Mucosa of rectum (tissue), 2 donors: ENCODE measurements at regions not wholly inside any gene's neighbourhood (a gene's known extent, or its start where the extent isn't known, plus 50 kb on each side); places are given as distances from the start of the nearest gene placed in this dataset.

Experiments
- H3K27ac ChIP-seq, 2 donors: one replicate each; pipeline ENCODE4 v1.7.0; 2013; ENCODE audit warnings: inconsistent platforms in 2 of 2, low read depth in 2 of 2, low read length in 2 of 2
- H3K27me3 ChIP-seq, 2 donors: one replicate each; pipeline ENCODE4 v1.7.0; 2013; ENCODE audit warnings: low read length in 2 of 2; ENCODE audit not compliant: control insufficient read depth in 2 of 2, insufficient read depth in 2 of 2
- H3K36me3 ChIP-seq, 2 donors: one replicate each; pipeline ENCODE4 v1.7.0; 2013; ENCODE audit warnings: low read length in 2 of 2; ENCODE audit not compliant: control insufficient read depth in 2 of 2, insufficient read depth in 2 of 2
- H3K4me1 ChIP-seq, 2 donors: one replicate each; pipeline ENCODE4 v1.7.0; 2013; ENCODE audit warnings: low read length in 2 of 2, mild to moderate bottlenecking in 1 of 2; ENCODE audit not compliant: control insufficient read depth in 2 of 2, insufficient read depth in 2 of 2
- H3K4me3 ChIP-seq, 2 donors: one replicate each; pipeline ENCODE4 v1.7.0; 2013; ENCODE audit warnings: low read length in 2 of 2
- H3K9ac ChIP-seq, 2 donors: one replicate each; pipeline ENCODE4 v1.7.0; 2013; ENCODE audit warnings: low read length in 2 of 2, low read depth in 1 of 2, mild to moderate bottlenecking in 1 of 2
- H3K9me3 ChIP-seq, 2 donors: one replicate each; pipeline ENCODE4 v1.7.0; 2013; ENCODE audit warnings: low read length in 2 of 2; ENCODE audit not compliant: control insufficient read depth in 2 of 2
- donor health status: healthy.
- donor health status: Normal muscosa, but diverticular disease.

DNA sequence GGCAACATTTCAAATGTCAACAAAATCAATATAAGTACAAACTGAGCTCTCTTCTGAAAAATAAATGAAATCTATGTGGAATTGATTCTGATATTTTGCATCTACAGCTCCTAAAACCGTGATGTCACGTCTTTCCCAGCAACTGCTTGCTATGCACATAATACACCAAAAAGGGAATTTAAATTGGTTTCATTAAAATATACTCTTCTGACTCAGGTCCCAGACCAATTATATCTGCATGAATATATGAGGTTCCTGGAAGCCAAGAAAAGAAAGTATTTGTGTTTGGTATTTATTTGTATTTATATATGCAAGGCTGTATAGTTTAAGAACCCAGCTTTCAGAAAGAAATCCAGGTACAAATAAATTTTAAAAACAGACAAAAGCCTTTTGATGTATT lies 1282.5 kb downstream of the SUCLG1 start:
- no peak overlapping the region for H3K4me3 ChIP-seq
- no peaks in the 10 kb centered on the region for H3K9me3 ChIP-seq
- no peak overlapping the region for H3K27ac ChIP-seq
- no peaks in the 10 kb centered on the region for H3K36me3 ChIP-seq
- H3K4me1 ChIP-seq: no peaks in the 10 kb centered on the region
- H3K27me3 ChIP-seq: no peaks in the 10 kb centered on the region
- no peak overlapping the region for H3K9ac ChIP-seq

DNA sequence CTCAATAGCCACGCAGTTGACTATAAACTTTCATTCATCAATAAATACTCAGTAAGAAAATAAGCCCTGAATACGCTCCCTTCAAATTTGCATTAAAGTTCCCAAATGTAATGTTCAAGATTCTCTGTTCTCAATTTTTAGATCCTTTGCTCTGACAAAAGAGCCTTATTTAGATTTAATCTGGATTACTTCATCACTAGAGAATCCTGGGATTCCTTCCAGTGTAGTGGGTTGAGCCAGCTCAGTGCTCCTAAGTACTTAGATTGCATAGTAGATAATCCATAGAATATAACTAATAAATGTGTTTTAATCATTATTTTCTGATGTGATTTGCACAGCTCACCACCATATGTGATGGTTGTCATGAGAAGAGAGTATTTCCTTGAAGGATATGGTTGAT lies 1286.2 kb downstream of the SUCLG1 start:
- Histone ChIP-seq H3K27me3 (no peaks in the 10 kb centered on the region), H3K36me3 (no peaks in the 10 kb centered on the region)

DNA sequence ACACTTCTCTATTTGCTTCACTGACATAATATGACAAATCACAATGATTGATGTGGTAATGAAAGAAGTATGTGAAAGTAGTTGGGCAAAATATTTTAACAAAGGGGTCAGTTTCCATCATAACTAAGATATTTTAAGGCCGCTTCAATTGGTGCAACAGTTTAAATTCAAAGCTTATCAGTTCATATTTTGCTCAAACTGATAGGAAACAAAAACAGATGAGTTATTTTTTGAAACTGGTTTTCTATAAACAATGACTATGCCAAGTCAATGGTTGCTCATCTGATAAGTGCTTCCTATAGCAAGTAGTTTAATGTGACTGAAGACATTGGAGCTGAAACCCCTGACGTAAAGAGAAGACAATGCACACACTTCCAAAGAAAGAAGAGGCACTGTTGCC lies 1290.7 kb downstream of the SUCLG1 start:
- no peaks in the 10 kb centered on the region for H3K36me3 ChIP-seq
- no peak overlapping the region for H3K4me3 ChIP-seq
- H3K9me3 ChIP-seq: no peaks in the 10 kb centered on the region
- no peak overlapping the region for H3K9ac ChIP-seq
- H3K27me3 ChIP-seq: no peaks in the 10 kb centered on the region
- H3K27ac ChIP-seq: no peak overlapping the region
- no peaks in the 10 kb centered on the region for H3K4me1 ChIP-seq

More for the DNA sequence above, 1286.2 kb downstream of the SUCLG1 start:
- Histone ChIP-seq H3K4me1 (no peaks in the 10 kb centered on the region), H3K9me3 (no peaks in the 10 kb centered on the region), H3K4me3 (no peak overlapping the region), H3K27ac (no peak overlapping the region), H3K9ac (no peak overlapping the region)

DNA sequence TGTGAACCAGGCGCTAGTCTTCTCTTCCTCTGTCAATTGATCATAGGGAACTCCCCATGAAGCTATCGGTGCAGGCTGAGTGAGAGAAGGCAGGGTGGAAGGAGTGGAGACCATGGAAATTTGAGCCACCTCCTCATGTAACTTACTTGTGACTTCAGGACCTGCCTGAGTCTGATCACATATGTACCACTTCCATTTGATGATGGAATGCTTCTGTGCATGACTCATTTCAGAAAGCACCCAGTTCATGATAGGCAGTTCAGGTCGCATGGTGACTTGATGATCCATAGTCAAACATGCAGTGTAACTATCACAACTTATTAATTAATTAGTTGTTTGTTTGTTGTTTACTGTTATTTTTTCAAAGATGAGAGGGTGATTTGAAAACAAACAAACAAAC lies 1296.7 kb downstream of the SUCLG1 start:
- H3K9me3 ChIP-seq: no peaks in the 10 kb centered on the region
- no peak overlapping the region for H3K27ac ChIP-seq
- H3K4me3 ChIP-seq: no peak overlapping the region
- H3K36me3 ChIP-seq: no peaks in the 10 kb centered on the region
- no peaks in the 10 kb centered on the region for H3K4me1 ChIP-seq
- no peak overlapping the region for H3K9ac ChIP-seq
- H3K27me3 ChIP-seq: no peaks in the 10 kb centered on the region

DNA sequence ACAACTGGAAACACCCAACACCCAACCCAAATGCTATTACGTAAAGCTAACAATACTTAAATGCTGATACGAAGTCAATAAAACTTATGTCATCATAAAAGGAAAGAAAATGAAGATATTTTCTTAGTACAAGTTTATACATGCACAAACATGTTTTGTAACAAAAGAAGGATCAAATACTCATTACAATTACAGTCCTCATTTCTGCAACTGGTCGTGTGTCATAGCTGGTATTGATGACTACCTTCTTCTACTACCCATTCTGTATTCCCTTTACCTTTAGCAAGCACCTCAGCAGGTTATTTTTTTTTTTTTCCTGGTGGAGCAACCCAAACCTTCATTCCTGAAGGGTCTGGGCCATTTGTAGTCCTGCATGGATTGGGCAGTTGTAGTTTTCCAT lies 1298.5 kb downstream of the SUCLG1 start:
- H3K27ac ChIP-seq: no peak overlapping the region
- H3K27me3 ChIP-seq: no peaks in the 10 kb centered on the region
- H3K36me3 ChIP-seq: no peaks in the 10 kb centered on the region
- H3K4me1 ChIP-seq: no peaks in the 10 kb centered on the region
- H3K9me3 ChIP-seq: no peaks in the 10 kb centered on the region
- no peak overlapping the region for H3K4me3 ChIP-seq
- H3K9ac ChIP-seq: no peak overlapping the region

DNA sequence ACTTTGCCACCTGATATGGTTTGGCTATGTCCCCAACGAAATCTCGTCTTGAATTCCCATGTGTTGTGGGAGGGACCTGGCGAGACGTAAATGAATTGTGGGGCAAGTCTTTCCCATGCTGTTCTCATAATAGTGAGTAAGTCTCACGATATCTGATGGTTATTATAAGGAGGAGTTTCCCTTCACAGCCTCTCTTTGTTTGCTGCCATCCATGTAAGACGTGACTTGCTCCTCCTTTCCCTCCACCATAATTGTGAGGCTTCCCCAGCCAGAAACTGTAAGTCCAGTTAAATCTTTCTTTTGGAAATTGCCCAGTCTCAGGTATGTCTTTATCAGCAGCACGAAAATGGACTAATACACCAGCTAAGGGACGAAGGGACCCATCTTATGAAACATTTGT lies 1303.3 kb downstream of the SUCLG1 start:
- H3K36me3 ChIP-seq: no peaks in the 10 kb centered on the region
- H3K4me3 ChIP-seq: no peak overlapping the region
- H3K9ac ChIP-seq: no peak overlapping the region
- H3K27ac ChIP-seq: no peak overlapping the region
- H3K9me3 ChIP-seq: no peaks in the 10 kb centered on the region
- no peaks in the 10 kb centered on the region for H3K27me3 ChIP-seq
- H3K4me1 ChIP-seq: no peaks in the 10 kb centered on the region

DNA sequence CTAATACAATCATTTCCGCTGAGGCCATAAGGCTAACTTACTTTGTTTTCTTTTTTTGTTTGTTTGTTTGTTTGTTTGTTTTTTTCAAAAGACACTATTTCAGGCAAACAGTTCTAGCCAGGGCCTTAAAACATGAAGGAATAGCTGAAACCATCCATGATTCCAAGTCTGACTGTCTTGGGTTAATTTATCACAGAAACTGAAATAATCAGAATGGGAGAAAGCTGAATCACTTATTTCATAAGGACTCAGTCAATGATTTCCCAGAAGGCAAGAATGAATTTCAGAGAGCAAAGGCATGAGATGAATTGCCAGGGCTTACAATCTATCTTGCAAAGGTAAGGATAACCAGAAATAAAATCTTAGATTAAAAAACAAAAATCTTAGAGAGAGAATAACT lies 1315.1 kb downstream of the SUCLG1 start:
- H3K4me1 ChIP-seq: no peaks in the 10 kb centered on the region
- no peaks in the 10 kb centered on the region for H3K9me3 ChIP-seq
- no peaks in the 10 kb centered on the region for H3K36me3 ChIP-seq
- no peaks in the 10 kb centered on the region for H3K27me3 ChIP-seq
- no peak overlapping the region for H3K4me3 ChIP-seq
- no peak overlapping the region for H3K27ac ChIP-seq
- no peak overlapping the region for H3K9ac ChIP-seq

DNA sequence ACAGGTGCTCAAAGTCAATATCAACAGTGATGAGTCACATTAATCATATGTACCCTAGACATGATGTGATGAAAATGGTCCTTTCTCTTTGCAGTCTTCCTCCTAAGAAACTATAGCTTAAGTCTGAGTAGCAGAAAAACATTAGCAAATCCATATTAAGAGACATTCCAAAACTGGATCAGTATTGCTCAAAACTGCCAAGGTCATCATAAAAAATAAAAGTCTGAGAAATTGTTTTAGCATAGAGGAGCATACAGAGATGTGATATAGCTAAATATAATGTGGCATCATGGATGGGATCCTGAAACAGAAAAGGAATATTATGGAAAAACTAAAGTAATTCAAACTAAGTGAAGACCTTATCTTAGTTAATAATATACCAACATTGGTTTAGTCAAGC lies 1316.1 kb downstream of the SUCLG1 start:
- no peak overlapping the region for H3K27ac ChIP-seq
- no peak overlapping the region for H3K9ac ChIP-seq

DNA sequence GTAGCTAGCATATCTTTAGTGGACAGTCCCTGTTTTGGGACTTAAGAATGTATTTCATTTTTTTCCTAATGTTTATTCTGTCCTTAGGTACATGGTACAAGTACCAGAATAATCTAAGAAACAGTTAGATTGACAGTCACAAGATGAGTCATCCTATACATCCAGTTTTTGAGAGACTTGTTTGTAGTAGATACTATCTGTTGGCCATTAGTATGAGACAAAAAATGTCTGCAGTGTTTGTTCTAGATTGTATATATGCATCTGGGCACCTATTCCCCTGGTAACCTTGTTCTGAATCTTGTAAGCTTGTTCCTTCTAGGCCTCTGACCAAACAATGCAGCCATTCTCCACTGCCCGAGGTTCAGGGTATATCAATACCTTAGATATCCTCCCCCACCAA lies 1343.5 kb downstream of the SUCLG1 start:
- no peak overlapping the region for H3K27ac ChIP-seq
- no peaks in the 10 kb centered on the region for H3K4me1 ChIP-seq
- no peaks in the 10 kb centered on the region for H3K9me3 ChIP-seq
- H3K4me3 ChIP-seq: no peak overlapping the region
- no peaks in the 10 kb centered on the region for H3K27me3 ChIP-seq
- no peaks in the 10 kb centered on the region for H3K36me3 ChIP-seq
- no peak overlapping the region for H3K9ac ChIP-seq

More for the DNA sequence above, 1316.1 kb downstream of the SUCLG1 start:
- no peaks in the 10 kb centered on the region for H3K4me1 ChIP-seq
- no peak overlapping the region for H3K4me3 ChIP-seq
- no peaks in the 10 kb centered on the region for H3K36me3 ChIP-seq
- H3K27me3 ChIP-seq: no peaks in the 10 kb centered on the region
- no peaks in the 10 kb centered on the region for H3K9me3 ChIP-seq

DNA sequence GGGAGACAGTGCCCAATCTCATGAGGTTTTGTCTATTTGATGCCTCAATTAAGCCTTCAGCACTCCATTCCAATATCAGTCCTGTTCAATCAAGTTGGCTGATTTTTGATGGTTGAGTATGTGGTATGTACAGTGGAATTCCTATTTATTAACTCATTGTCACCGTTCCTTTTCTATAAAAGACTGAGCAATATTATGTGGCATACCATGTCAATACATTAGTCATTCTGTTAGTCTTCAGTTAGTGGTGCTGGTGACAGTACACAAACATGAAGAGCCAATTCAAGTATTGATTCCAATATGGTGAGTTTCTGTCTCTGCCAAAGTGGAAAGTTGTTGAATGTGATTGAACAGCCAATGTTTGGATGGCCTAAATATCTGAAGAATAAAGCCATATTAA lies 1343.9 kb downstream of the SUCLG1 start:
- Histone ChIP-seq H3K4me3 (no peak overlapping the region), H3K27ac (no peak overlapping the region), H3K36me3 (no peaks in the 10 kb centered on the region), H3K27me3 (no peaks in the 10 kb centered on the region), H3K9ac (no peak overlapping the region), H3K9me3 (no peaks in the 10 kb centered on the region), H3K4me1 (no peaks in the 10 kb centered on the region)

DNA sequence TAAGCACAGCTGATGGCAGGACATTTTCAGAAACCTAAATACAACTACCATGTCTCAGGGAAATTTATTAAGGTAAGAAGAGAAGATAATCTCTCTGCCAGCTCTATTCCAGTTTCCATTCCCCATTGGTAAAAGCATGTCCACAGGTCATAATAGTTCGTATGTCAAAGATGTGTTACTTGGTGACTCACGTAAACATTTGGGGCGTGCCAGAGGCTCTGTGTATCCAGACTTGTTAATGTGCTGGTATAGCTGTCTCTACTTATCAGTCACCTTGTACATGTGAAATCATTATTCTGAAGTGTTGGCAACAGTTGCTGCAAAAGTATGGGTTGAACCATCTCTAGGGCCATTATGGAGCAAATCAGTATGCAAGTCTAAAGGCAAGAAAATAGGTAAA lies 1345.1 kb downstream of the SUCLG1 start:
- Histone ChIP-seq H3K4me3 (no peak overlapping the region), H3K27ac (no peak overlapping the region), H3K27me3 (no peaks in the 10 kb centered on the region), H3K9ac (no peak overlapping the region), H3K9me3 (no peaks in the 10 kb centered on the region), H3K4me1 (no peaks in the 10 kb centered on the region), H3K36me3 (no peaks in the 10 kb centered on the region)
